HG03558 (cell line): ENCODE measurements at regions not wholly inside any gene's neighbourhood (a gene's known extent, or its start where the extent isn't known, plus 50 kb on each side); places are given as distances from the start of the nearest gene placed in this dataset.

Source experiments
- ATAC-seq: cut with Tn5 transposase; IDR thresholded peaks from one replicate; pipeline ENCODE4 v1.9.1; 2021; ENCODE audit warnings: moderate number of reproducible peaks; ENCODE audit not compliant: unreplicated experiment; ENCODE audit errors: extremely low read depth

DNA sequence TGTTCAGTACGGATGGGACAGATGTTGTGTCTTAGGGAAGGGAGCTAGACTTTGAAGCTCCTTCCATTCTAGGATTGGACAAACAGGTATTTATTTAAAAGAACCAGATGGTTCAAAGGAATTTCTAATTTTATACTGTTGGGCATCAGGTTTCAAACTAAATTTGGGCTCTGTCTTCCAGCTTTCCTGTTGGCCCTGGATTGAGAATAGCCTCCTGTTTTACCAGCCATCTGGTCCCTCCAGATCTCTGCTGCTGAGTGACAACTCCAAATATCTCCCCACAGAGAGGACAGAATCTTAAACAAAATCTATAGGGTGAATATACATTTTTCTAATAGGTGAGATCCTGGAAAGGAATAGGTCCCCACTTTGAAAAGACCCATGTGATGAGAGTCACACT is 52.5 kb upstream of the CNIH3 start:
- no peak for ATAC-seq

DNA sequence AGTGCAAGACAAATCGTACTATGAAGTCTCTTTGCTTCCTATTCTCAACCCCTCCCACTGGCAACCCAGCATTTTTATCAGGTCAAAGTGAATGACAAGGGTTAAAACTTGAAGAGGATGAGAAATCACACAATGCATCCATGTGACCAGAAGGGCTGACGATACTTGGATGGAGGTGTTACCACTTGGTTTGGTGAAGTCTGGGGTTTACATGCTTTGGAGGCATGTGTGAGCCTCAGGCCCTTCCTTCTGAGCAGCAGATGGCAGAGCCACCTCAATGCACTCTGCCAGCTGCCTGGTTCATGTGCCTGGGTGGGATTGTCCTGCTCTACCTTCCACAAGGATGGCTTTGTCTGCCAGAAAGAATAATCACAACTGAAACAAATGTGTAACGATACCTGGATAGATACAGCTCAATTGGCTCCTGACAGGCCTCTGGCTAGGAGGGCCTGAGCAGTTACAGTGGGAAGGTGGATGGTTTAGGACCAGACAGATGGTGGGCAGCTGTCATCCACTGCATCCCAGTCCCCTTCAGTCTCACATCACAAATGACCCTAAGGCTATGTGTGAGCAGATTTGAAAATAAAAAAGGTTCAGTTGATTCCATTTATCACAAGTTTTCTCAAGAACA is 51.5 kb upstream of the CNIH3 start:
- no peak for ATAC-seq

GRCh38 chr1:224565186-224565585 is 50.9 kb upstream of the CNIH3 start:
- ATAC-seq, result no peak

- ATAC-seq, result no peak
Observed at GRCh38 chr1:224565611-224566406, 50.3 kb upstream of the CNIH3 start.
